SJSA1 (cell line): ENCODE measurements at regions not wholly inside any gene's neighbourhood (a gene's known extent, or its start where the extent isn't known, plus 50 kb on each side); places are given as distances from the start of the nearest gene placed in this dataset.

Experiments
- DNase-seq, 2 experiments: peaks; one replicate each; pipeline ENCODE4 v3.0.0-alpha.2; 2015 to 2020; ENCODE audit warnings: low spot score in 2 of 2, low read depth in 1 of 2
- H3K27ac ChIP-seq: fragments of 250-450 bp; sonication (Bioruptor Pico); 2 replicates; pipeline ENCODE4 v1.5.1; 2020; ENCODE audit warnings: mild to moderate bottlenecking, moderate library complexity
- H3K27me3 ChIP-seq: fragments of 250-450 bp; sonication (Bioruptor Pico); replicated peaks from 2 replicates; pipeline ENCODE4 v1.5.1; 2020; ENCODE audit warnings: mild to moderate bottlenecking, moderate library complexity
- H3K36me3 ChIP-seq: fragments of 250-450 bp; sonication (Bioruptor Pico); 2 replicates; pipeline ENCODE4 v1.5.1; 2020; ENCODE audit warnings: mild to moderate bottlenecking
- H3K4me1 ChIP-seq: fragments of 250-450 bp; sonication (Bioruptor Pico); replicated peaks from 2 replicates; pipeline ENCODE4 v1.6.1; 2021; ENCODE audit warnings: mild to moderate bottlenecking
- H3K4me3 ChIP-seq: fragments of 250-450 bp; sonication (Bioruptor Pico); 2 replicates; pipeline ENCODE4 v1.5.1; 2020; ENCODE audit warnings: mild to moderate bottlenecking
- H3K9me3 ChIP-seq: fragments of 250-450 bp; sonication (Bioruptor Pico); replicated peaks from 2 replicates; pipeline ENCODE4 v1.5.1; 2020; ENCODE audit warnings: mild to moderate bottlenecking

DNA sequence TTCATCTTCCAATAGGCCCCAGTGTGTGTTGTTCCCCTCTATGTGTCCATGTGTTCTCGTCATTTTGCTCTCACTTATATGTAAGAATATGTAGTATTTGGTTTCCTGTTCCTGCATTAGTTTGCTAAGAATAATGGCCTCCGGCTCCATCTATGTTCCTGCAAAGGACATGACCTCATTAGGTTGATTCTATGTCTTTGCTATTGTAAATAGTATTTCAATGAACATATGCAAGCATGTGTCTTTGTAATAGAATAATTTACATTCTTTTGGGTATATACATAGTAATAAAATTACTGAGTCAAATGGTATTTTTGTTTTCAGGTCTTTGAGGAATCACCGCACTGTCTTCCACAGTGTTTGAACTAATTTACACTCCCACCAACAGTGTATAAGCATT, 202.9 kb upstream of the KIRREL3 start:
- Histone ChIP-seq H3K4me3 (no peak overlapping the region), H3K27me3 (no peaks in the 10 kb centered on the region), H3K4me1 (no peaks in the 10 kb centered on the region), H3K36me3 (no peaks in the 10 kb centered on the region), H3K27ac (no peak overlapping the region), H3K9me3 (no peaks in the 10 kb centered on the region)
- DNase-seq = peak in 1 of 2 experiments; percentile 4

DNA sequence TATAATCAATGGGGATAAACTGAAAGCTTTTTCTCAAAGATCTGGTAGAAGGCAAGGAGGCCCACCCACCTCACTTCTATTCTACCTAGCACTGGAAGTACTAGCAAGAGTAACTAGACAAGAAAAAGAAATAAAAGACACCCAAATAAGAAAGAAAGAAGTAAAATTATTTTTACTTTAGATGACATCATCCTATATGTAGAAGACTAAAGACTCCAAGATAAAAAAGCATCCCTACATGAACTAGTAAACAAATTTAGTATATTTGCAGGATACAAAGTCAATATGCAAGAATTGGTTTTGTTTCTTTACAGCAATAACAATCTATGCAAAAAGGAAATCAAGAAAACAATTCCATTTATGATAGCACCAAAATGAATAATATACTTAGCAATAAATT, 201.5 kb upstream of the KIRREL3 start:
- no peaks in the 10 kb centered on the region for H3K4me1 ChIP-seq
- H3K27me3 ChIP-seq = no peaks in the 10 kb centered on the region
- H3K9me3 ChIP-seq = no peaks in the 10 kb centered on the region
- no peak for DNase-seq
- H3K27ac ChIP-seq = no peak overlapping the region
- no peak overlapping the region for H3K4me3 ChIP-seq
- no peaks in the 10 kb centered on the region for H3K36me3 ChIP-seq

DNA sequence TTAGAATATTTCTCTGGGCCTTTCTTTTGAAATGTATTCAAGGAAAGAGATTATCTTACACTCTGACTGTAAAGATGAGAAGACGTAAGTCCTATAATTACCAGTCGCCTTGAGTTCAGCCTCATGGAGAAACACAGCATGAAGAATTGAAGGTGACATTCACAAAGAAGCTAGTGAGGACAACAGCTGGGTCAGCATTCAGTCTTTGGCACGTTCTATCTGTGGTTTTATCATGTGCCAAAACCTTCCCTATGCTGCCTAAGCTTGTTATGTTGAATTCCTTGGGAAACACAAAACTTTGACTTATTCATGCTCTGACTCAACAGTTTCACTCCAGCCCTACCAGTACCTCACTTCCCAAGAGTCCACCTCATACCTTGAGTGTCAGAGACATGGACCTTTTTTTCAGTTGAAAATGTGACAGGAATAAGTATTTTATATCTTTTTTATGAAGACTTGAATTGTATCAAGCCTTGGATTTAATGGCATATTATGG, 198.8 kb upstream of the KIRREL3 start:
- Histone ChIP-seq H3K27me3 (no peaks in the 10 kb centered on the region), H3K27ac (no peak overlapping the region), H3K36me3 (no peaks in the 10 kb centered on the region), H3K4me3 (no peak overlapping the region), H3K9me3 (no peaks in the 10 kb centered on the region), H3K4me1 (no peaks in the 10 kb centered on the region)
- no peak for DNase-seq

DNA sequence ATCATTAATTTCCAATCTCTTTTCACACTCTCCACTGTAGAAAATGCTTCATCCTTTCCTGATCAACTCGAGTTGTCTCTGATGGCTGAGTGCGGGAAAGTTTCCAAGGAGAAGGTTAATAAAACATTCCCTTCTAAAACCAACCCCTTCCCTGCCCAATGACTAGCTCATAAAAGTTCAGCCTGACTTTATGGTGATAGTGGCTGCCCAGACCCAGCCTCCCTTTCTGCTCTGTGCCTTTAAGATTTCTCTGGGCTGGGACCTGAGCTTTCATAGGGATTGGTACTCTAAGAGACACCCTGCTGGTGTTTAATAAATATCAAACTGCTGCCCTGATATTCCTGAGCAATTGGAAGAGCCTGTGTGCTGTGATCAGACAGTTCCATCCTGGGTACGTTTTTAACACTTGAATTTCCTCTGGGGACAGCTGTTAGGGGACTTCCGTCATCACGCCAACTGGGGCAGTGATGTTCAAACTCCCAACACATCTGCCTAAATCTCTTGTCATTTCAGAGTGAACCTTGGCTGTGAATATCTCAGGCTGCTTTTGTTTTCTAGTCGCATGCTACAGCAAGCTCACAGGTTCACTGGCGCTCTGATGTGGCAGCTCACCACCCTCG, 195.0 kb upstream of the KIRREL3 start:
- H3K27ac ChIP-seq = no peak overlapping the region
- H3K27me3 ChIP-seq = no peaks in the 10 kb centered on the region
- H3K4me3 ChIP-seq = no peak overlapping the region
- DNase-seq = no peak
- no peaks in the 10 kb centered on the region for H3K4me1 ChIP-seq
- no peaks in the 10 kb centered on the region for H3K9me3 ChIP-seq
- no peaks in the 10 kb centered on the region for H3K36me3 ChIP-seq

- Histone ChIP-seq H3K4me1 (no peaks in the 10 kb centered on the region), H3K27me3 (no peaks in the 10 kb centered on the region), H3K36me3 (no peaks in the 10 kb centered on the region), H3K27ac (no peak overlapping the region), H3K4me3 (no peak overlapping the region), H3K9me3 (no peaks in the 10 kb centered on the region)
- no peak for DNase-seq
These were observed 194.0 kb upstream of the KIRREL3 start for GRCh38 chr11:127194521-127194920.

GRCh38 chr11:127193950-127194349, 193.4 kb upstream of the KIRREL3 start:
- H3K27ac ChIP-seq = no peak overlapping the region
- no peak for DNase-seq
- H3K27me3 ChIP-seq = no peaks in the 10 kb centered on the region
- H3K9me3 ChIP-seq = no peaks in the 10 kb centered on the region
- H3K4me1 ChIP-seq = no peaks in the 10 kb centered on the region
- no peak overlapping the region for H3K4me3 ChIP-seq
- H3K36me3 ChIP-seq = no peaks in the 10 kb centered on the region

DNA sequence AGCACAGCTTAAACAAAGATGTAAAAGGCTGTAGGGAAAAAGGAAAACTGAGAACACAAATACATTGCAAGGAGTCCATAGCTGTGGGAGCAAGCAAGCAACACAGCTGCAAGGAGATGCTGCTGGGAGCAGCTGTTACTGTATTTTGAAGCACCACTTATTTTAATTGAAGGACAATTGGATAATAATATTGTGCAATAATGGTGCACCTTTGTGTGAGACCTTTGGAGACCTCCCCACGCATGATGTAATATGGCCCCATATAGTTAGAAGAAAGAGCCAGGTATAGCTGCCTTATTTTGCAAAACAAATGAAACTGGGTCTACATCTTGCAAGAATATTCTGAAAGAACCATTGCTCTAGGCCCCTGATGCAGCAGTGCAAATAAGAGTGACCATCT, 191.1 kb upstream of the KIRREL3 start:
- H3K27ac ChIP-seq = no peak overlapping the region
- H3K27me3 ChIP-seq = no peaks in the 10 kb centered on the region
- DNase-seq = no peak

GRCh38 chr11:127191261-127191660, 190.7 kb upstream of the KIRREL3 start:
- Histone ChIP-seq H3K4me1 (no peaks in the 10 kb centered on the region), H3K27ac (no peak overlapping the region), H3K9me3 (no peaks in the 10 kb centered on the region), H3K27me3 (no peaks in the 10 kb centered on the region), H3K36me3 (no peaks in the 10 kb centered on the region), H3K4me3 (no peak overlapping the region)
- no peak for DNase-seq

More for the DNA sequence above, 191.1 kb upstream of the KIRREL3 start:
- Histone ChIP-seq H3K36me3 (no peaks in the 10 kb centered on the region), H3K4me1 (no peaks in the 10 kb centered on the region), H3K4me3 (no peak overlapping the region), H3K9me3 (no peaks in the 10 kb centered on the region)

GRCh38 chr11:127182586-127183203, 182.1 kb upstream of the KIRREL3 start:
- DNase-seq = no peak
- Histone ChIP-seq H3K27me3 (no peaks in the 10 kb centered on the region), H3K27ac (no peak overlapping the region), H3K9me3 (no peaks in the 10 kb centered on the region), H3K4me3 (no peak overlapping the region), H3K36me3 (no peaks in the 10 kb centered on the region), H3K4me1 (no peaks in the 10 kb centered on the region)

GRCh38 chr11:127157225-127157624, 156.7 kb upstream of the KIRREL3 start:
- no peaks in the 10 kb centered on the region for H3K9me3 ChIP-seq
- no peaks in the 10 kb centered on the region for H3K36me3 ChIP-seq
- H3K4me1 ChIP-seq = no peaks in the 10 kb centered on the region
- DNase-seq = no peak
- no peak overlapping the region for H3K4me3 ChIP-seq
- no peaks in the 10 kb centered on the region for H3K27me3 ChIP-seq
- no peak overlapping the region for H3K27ac ChIP-seq

- Histone ChIP-seq H3K27ac (no peak overlapping the region), H3K36me3 (no peaks in the 10 kb centered on the region), H3K9me3 (no peaks in the 10 kb centered on the region), H3K4me1 (no peaks in the 10 kb centered on the region), H3K4me3 (no peak overlapping the region), H3K27me3 (no peaks in the 10 kb centered on the region)
- no peak for DNase-seq
These were observed 148.8 kb upstream of the KIRREL3 start for GRCh38 chr11:127149410-127149809.

DNA sequence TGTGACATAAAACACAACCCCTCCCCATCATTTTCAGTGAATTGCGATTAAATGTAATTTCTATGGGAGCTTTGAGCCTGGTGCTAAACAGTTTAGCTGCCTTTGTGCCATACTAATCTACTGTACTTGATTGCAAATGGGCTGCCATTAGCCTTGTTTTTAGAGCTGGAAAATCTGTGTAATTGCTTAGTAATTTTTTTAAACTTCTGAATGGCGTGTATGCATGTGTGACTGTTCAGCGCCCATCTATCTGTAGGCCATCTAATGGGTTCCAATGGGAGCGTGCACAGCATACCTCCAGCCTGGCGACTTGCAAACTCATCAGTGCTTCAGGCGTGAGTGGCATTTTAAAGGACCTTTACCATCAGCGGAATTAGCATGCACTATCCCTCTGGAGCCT, 142.7 kb upstream of the KIRREL3 start:
- H3K9me3 ChIP-seq = no peaks in the 10 kb centered on the region
- no peaks in the 10 kb centered on the region for H3K36me3 ChIP-seq
- H3K4me3 ChIP-seq = no peak overlapping the region
- DNase-seq = no peak
- H3K4me1 ChIP-seq = no peaks in the 10 kb centered on the region
- H3K27ac ChIP-seq = no peak overlapping the region
- no peaks in the 10 kb centered on the region for H3K27me3 ChIP-seq

DNA sequence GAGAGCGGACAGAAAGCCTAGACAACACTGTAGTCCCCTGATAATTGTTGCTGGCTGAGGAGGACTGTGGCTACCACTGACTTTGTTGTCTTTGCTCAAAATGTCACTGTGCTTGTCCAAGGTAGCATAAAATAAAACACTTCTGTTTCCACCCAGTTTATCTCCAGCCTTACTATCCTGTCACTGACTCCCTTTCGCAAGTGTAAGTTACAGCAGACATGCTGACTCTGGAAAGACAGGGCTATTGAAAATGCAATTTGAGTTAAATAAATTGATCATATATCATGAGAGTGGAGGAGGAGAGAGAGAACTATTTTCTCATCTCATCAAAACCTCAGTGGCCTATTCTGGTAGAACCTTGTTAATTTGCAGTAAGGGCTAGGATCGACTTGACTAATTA, 138.0 kb upstream of the KIRREL3 start:
- no peaks in the 10 kb centered on the region for H3K27me3 ChIP-seq
- H3K4me3 ChIP-seq = no peak overlapping the region
- no peaks in the 10 kb centered on the region for H3K36me3 ChIP-seq
- H3K27ac ChIP-seq = no peak overlapping the region
- H3K4me1 ChIP-seq = no peaks in the 10 kb centered on the region
- DNase-seq = no peak
- H3K9me3 ChIP-seq = no peaks in the 10 kb centered on the region

GRCh38 chr11:127137771-127138280, 137.3 kb upstream of the KIRREL3 start:
- Histone ChIP-seq H3K27ac (no peak overlapping the region), H3K9me3 (no peaks in the 10 kb centered on the region), H3K36me3 (no peaks in the 10 kb centered on the region), H3K4me3 (no peak overlapping the region), H3K4me1 (no peaks in the 10 kb centered on the region), H3K27me3 (no peaks in the 10 kb centered on the region)
- DNase-seq = no peak
